DND-41 (cell line): ENCODE measurements at regions not wholly inside any gene's neighbourhood (a gene's known extent, or its start where the extent isn't known, plus 50 kb on each side); places are given as distances from the start of the nearest gene placed in this dataset.

ENCODE experiments used
- ATAC-seq: fragments of 200-7000 bp; cut with Tn5 transposase; 3 replicates; pipeline ENCODE4 v1.9.1; 2021; ENCODE audit warnings: low read depth; ENCODE audit not compliant: insufficient read depth
- DNase-seq: peaks from one replicate; pipeline ENCODE4 v3.0.0-alpha.2; 2020
- H2AFZ ChIP-seq: 2 replicates; pipeline ENCODE4 v1.6.0; 2012; ENCODE audit warnings: low read depth, low read length
- H3K27ac ChIP-seq: 2 replicates; pipeline ENCODE4 v1.5.1; 2012; ENCODE audit warnings: low read length, inconsistent platforms
- H3K27me3 ChIP-seq: fragments of 200-600 bp; sonication (generic); 2 replicates; pipeline ENCODE4 v1.6.0; 2012; ENCODE audit warnings: low read length, mild to moderate bottlenecking, inconsistent platforms; ENCODE audit not compliant: insufficient read depth, poor library complexity
- H3K36me3 ChIP-seq: 2 replicates; pipeline ENCODE4 v1.5.1; 2012; ENCODE audit warnings: low read length, inconsistent platforms; ENCODE audit not compliant: insufficient read depth
- H3K4me1 ChIP-seq: 2 replicates; pipeline ENCODE4 v1.5.1; 2012; ENCODE audit warnings: mild to moderate bottlenecking, low read length; ENCODE audit not compliant: insufficient read depth
- H3K4me2 ChIP-seq: 2 replicates; pipeline ENCODE4 v1.6.0; 2012; ENCODE audit warnings: mild to moderate bottlenecking, moderate library complexity, low read length, inconsistent platforms; ENCODE audit not compliant: insufficient read depth
- H3K4me3 ChIP-seq, 2 experiments: fragments of 200-600 bp in 1 of 2; shearing (Covaris generic) in 1 of 2; 2 replicates each; pipeline ENCODE4 v1.5.1; 2012 to 2016; ENCODE audit warnings: inconsistent platforms in 2 of 2, low read length in 2 of 2, mild to moderate bottlenecking in 2 of 2, low read depth in 1 of 2, moderate library complexity in 1 of 2
- H3K79me2 ChIP-seq: 2 replicates; pipeline ENCODE4 v1.6.0; 2012; ENCODE audit warnings: low read length, inconsistent platforms; ENCODE audit not compliant: insufficient read depth
- H3K9ac ChIP-seq: 2 replicates; pipeline ENCODE4 v1.6.0; 2012; ENCODE audit warnings: low read depth, mild to moderate bottlenecking, inconsistent platforms, low read length, moderate library complexity
- H3K9me3 ChIP-seq: 2 replicates; pipeline ENCODE4 v1.5.1; 2012; ENCODE audit warnings: low read length, moderate library complexity, mild to moderate bottlenecking, inconsistent platforms; ENCODE audit not compliant: insufficient read depth, severe bottlenecking
- H4K20me1 ChIP-seq: 2 replicates; pipeline ENCODE4 v1.6.0; 2012; ENCODE audit warnings: low read length; ENCODE audit not compliant: insufficient read depth
- EZH2 ChIP-seq: IDR thresholded peaks from 3 replicates; pipeline ENCODE4 v1.6.1; 2012; ENCODE audit warnings: borderline replicate concordance, low read depth, mild to moderate bottlenecking, moderate library complexity, low read length, inconsistent platforms; ENCODE audit not compliant: severe bottlenecking
- TF ChIP-seq, protein P1 (sequence below): IDR thresholded peaks from 2 replicates; pipeline ENCODE4 v1.5.1; 2012; ENCODE audit warnings: borderline replicate concordance, low read length, moderate library complexity, mild to moderate bottlenecking; ENCODE audit not compliant: poor library complexity, severe bottlenecking; ENCODE audit errors: extremely low read depth

DNA sequence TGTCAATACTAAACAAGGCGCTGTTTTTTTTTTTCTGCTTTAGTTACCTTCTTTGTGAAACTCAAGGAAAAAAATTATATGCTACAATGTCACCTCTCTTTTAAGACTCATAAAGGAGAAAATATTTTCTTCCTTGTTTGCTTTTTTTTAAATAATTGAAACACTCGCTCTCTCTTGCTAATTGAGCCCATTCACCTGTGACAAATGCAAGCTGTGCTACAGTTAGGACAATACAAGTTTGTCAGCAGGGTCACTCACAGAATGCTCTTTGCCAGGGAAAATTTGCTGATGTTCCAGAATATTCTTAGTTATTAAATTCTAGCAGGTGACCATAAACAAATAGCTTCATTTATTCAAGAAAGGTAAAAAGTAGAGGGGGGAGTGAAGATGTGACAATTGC, 375.9 kb upstream of the DPPA4 start:
- Histone ChIP-seq H4K20me1 (no peaks in the 10 kb centered on the region), H3K36me3 (no peaks in the 10 kb centered on the region), H3K27me3 (no peaks in the 10 kb centered on the region), H2AFZ (no peak overlapping the region; the same call in 1 of the 2 replicates), H3K4me3 (no peak overlapping the region), H3K4me1 (peaks cover 3% of the 10 kb centered on the region; the same call in 1 of the 2 replicates), H3K27ac (no peak overlapping the region), H3K9ac (no peak overlapping the region), H3K4me2 (no peak overlapping the region), H3K9me3 (no peaks in the 10 kb centered on the region), H3K79me2 (no peaks in the 10 kb centered on the region)
- TF ChIP-seq, protein P1, sequence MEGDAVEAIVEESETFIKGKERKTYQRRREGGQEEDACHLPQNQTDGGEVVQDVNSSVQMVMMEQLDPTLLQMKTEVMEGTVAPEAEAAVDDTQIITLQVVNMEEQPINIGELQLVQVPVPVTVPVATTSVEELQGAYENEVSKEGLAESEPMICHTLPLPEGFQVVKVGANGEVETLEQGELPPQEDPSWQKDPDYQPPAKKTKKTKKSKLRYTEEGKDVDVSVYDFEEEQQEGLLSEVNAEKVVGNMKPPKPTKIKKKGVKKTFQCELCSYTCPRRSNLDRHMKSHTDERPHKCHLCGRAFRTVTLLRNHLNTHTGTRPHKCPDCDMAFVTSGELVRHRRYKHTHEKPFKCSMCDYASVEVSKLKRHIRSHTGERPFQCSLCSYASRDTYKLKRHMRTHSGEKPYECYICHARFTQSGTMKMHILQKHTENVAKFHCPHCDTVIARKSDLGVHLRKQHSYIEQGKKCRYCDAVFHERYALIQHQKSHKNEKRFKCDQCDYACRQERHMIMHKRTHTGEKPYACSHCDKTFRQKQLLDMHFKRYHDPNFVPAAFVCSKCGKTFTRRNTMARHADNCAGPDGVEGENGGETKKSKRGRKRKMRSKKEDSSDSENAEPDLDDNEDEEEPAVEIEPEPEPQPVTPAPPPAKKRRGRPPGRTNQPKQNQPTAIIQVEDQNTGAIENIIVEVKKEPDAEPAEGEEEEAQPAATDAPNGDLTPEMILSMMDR = no peak
- no peak for TF ChIP-seq EZH2
- ATAC-seq = no peak
- no peak for DNase-seq

DNA sequence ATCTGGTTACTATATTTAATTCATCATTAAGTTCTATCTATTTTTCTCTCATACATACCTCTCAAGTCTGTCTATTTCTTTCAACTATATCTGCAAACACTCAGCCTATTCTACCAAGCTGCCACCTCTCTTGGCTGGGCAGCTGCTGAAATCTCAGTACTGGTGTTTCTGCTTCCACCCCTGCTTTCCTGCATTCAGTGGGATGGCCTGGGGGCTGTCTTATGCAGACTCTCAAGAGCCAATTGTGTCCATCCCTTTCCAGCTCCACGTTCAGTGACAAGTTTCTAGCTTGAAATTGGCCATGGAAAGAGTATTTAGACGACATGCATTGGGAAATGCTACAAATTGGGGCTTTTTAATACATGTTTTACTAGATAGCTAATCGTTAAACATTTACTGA, 378.4 kb upstream of the DPPA4 start:
- Histone ChIP-seq H3K27ac (no peak overlapping the region), H3K9ac (no peak overlapping the region), H3K9me3 (no peaks in the 10 kb centered on the region), H4K20me1 (no peaks in the 10 kb centered on the region), H3K27me3 (no peaks in the 10 kb centered on the region), H3K4me2 (no peak overlapping the region), H3K36me3 (no peaks in the 10 kb centered on the region), H3K79me2 (no peaks in the 10 kb centered on the region), H3K4me1 (no peaks in the 10 kb centered on the region), H2AFZ (no peak overlapping the region), H3K4me3 (no peak overlapping the region)
- ATAC-seq (no peak), DNase-seq (no peak)
- TF ChIP-seq EZH2 = no peak
- TF ChIP-seq, protein P1 = no peak

DNA sequence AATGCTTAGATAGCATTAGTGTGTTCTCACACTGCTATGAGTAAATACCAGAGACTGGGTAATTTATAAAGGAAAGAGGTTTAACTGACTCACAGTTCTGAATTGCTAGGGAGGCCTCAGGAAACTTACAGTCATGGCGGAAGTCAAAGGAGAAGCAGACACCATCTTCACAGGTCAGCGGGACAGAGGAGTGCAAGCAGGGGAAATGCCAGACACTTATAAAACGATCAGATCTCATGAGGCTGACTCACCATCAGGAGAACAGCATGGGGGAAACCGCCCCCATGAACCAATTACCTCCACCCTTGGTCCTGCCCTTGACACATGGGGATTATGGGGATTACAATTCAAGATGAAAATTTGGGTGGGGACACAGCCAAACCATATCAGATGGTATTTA, 381.5 kb upstream of the DPPA4 start:
- ATAC-seq (no peak), DNase-seq (no peak)
- H3K36me3 ChIP-seq = no peaks in the 10 kb centered on the region
- H3K79me2 ChIP-seq = no peaks in the 10 kb centered on the region
- no peak overlapping the region for H3K4me3 ChIP-seq
- no peaks in the 10 kb centered on the region for H4K20me1 ChIP-seq
- H3K9ac ChIP-seq = no peak overlapping the region
- H3K27ac ChIP-seq = no peak overlapping the region
- TF ChIP-seq EZH2 = no peak
- TF ChIP-seq, protein P1 = no peak
- H3K9me3 ChIP-seq = no peaks in the 10 kb centered on the region
- H3K4me2 ChIP-seq = no peak overlapping the region
- no peak overlapping the region for H2AFZ ChIP-seq
- no peaks in the 10 kb centered on the region for H3K27me3 ChIP-seq
- peaks cover 9% of the 10 kb centered on the region for H3K4me1 ChIP-seq
